HEK293 (cell line): ENCODE measurements at regions not wholly inside any gene's neighbourhood (a gene's known extent, or its start where the extent isn't known, plus 50 kb on each side); places are given as distances from the start of the nearest gene placed in this dataset.

Experiments used
- KLF10 ChIP-seq: fragments of 450-650 bp; IDR thresholded peaks from 2 replicates; pipeline ENCODE4 v1.5.1; 2018; ENCODE audit warnings: missing biosample characterization, mild to moderate bottlenecking, missing genetic modification characterization
- SP2 ChIP-seq: fragments of 450-650 bp; formaldehyde crosslinking; IDR thresholded peaks from 2 replicates; pipeline ENCODE4 v1.5.1; 2016; ENCODE audit warnings: missing biosample characterization, missing genetic modification characterization
- YY1 ChIP-seq: fragments of 450-650 bp; formaldehyde crosslinking; IDR thresholded peaks from 2 replicates; pipeline ENCODE4 v1.5.1; 2018; ENCODE audit warnings: missing biosample characterization, missing genetic modification characterization
- ZNF184 ChIP-seq: fragments of 450-650 bp; IDR thresholded peaks from 2 replicates; pipeline ENCODE4 v1.5.1; 2018; ENCODE audit warnings: missing biosample characterization, mild to moderate bottlenecking, missing genetic modification characterization
- ZNF274 ChIP-seq, 2 experiments: fragments of 200-500 bp in 1 of 2; fragments of 450-650 bp in 1 of 2; sonication (Bioruptor generic) in 1 of 2; formaldehyde crosslinking in 1 of 2; IDR thresholded peaks; 2 replicates each; pipeline versions ENCODE4 v1.5.1 to v1.6.1; 2014 to 2016; ENCODE audit warnings: borderline replicate concordance in 1 of 2, inconsistent platforms in 1 of 2, low read length in 1 of 2, missing biosample characterization in 1 of 2, missing genetic modification characterization in 1 of 2
- ZNF292 ChIP-seq: fragments of 450-650 bp; formaldehyde crosslinking; IDR thresholded peaks from 2 replicates; pipeline ENCODE4 v1.5.1; 2016; ENCODE audit warnings: low read depth, missing biosample characterization, missing genetic modification characterization, borderline replicate concordance
- ZNF501 ChIP-seq: fragments of 450-650 bp; formaldehyde crosslinking; IDR thresholded peaks from 2 replicates; pipeline ENCODE4 v1.5.1; 2016; ENCODE audit warnings: missing biosample characterization, missing genetic modification characterization
- TF ChIP-seq, protein P1 (sequence below): fragments of 450-650 bp; formaldehyde crosslinking; IDR thresholded peaks from 2 replicates; pipeline ENCODE4 v1.5.1; 2016; ENCODE audit warnings: missing biosample characterization, missing genetic modification characterization
- TF ChIP-seq, protein P2 (sequence below): fragments of 450-650 bp; formaldehyde crosslinking; IDR thresholded peaks from 2 replicates; pipeline ENCODE4 v1.5.1; 2016; ENCODE audit warnings: missing biosample characterization, missing genetic modification characterization

DNA sequence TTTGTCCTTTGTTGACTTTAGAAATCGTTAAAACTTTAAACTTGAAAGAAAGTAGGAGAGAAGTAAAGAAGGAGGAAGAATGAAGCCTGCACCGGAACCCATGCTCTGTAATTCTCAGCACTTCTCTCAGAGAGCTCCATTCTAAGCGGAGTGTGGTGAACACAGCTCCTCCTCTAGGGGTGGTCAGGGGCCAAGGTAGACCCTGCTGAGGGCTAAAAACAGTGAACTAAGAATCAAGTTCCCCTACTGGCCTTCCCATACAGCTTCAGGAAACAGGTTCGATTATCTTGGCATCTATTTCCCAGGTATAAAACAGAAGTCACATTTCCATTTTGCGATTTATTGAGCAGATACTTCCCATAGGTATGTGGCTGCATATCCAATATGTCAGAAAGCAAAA lies 92.7 kb upstream of the ASAP2 start:
- TF ChIP-seq ZNF501 (tag by site-specific recombination): no peak
- TF ChIP-seq, protein P1, sequence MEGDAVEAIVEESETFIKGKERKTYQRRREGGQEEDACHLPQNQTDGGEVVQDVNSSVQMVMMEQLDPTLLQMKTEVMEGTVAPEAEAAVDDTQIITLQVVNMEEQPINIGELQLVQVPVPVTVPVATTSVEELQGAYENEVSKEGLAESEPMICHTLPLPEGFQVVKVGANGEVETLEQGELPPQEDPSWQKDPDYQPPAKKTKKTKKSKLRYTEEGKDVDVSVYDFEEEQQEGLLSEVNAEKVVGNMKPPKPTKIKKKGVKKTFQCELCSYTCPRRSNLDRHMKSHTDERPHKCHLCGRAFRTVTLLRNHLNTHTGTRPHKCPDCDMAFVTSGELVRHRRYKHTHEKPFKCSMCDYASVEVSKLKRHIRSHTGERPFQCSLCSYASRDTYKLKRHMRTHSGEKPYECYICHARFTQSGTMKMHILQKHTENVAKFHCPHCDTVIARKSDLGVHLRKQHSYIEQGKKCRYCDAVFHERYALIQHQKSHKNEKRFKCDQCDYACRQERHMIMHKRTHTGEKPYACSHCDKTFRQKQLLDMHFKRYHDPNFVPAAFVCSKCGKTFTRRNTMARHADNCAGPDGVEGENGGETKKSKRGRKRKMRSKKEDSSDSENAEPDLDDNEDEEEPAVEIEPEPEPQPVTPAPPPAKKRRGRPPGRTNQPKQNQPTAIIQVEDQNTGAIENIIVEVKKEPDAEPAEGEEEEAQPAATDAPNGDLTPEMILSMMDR (tag by site-specific recombination): no peak
- no peak for TF ChIP-seq ZNF292
- TF ChIP-seq SP2 (tag by site-specific recombination): no peak
- TF ChIP-seq, protein P2, sequence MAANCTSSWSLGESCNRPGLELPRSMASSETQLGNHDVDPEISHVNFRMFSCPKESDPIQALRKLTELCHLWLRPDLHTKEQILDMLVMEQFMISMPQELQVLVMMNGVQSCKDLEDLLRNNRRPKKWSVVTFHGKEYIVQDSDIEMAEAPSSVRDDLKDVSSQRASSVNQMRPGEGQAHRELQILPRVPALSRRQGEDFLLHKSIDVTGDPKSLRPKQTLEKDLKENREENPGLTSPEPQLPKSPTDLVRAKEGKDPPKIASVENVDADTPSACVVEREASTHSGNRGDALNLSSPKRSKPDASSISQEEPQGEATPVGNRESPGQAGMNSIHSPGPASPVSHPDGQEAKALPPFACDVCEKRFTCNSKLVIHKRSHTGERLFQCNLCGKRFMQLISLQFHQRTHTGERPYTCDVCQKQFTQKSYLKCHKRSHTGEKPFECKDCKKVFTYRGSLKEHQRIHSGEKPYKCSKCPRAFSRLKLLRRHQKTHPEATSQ (tag by site-specific recombination): no peak
- TF ChIP-seq ZNF274 (IDR thresholded peaks at IDR 0.05; ENCODE audit: low read length): no peak
- TF ChIP-seq ZNF274 (tag by site-specific recombination; IDR thresholded peaks at IDR 0.05; ENCODE audit: borderline replicate concordance): no peak
- TF ChIP-seq ZNF184 (tag by site-specific recombination): no peak
- TF ChIP-seq YY1: no peak
- TF ChIP-seq KLF10: no peak
